HuH-7 (cell line): ENCODE measurements at regions not wholly inside any gene's neighbourhood (a gene's known extent, or its start where the extent isn't known, plus 50 kb on each side); places are given as distances from the start of the nearest gene placed in this dataset.
"Not testable (repeated sequence)": the region's sequence is repeated elsewhere in the genome, so short reads cannot be mapped to it uniquely, and the experiment has no call there.

Experiments used
- DNase-seq: peaks from one replicate; pipeline ENCODE4 v3.0.0; 2011; ENCODE audit warnings: low spot score

DNA sequence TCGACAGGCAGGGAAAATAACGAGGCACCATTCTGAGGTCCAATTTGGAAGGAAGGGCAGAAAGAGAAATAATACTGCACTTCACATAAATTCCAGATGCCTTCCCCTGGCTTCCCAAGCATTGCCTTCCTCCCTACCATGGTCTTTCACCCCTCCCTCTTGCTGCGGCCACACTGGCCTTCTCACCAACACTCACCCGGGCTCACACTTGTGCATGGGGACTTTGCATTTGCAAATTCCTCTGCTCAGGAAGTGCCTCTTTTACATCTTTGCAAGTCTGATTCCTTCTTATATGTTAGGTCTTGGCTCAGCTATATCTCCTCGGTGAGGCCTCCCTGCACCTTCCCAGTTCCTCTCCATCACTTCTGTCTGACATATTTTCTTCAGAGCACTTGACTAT is 199.4 kb downstream of the CHIC2 start:
- DNase-seq: no peak

DNA sequence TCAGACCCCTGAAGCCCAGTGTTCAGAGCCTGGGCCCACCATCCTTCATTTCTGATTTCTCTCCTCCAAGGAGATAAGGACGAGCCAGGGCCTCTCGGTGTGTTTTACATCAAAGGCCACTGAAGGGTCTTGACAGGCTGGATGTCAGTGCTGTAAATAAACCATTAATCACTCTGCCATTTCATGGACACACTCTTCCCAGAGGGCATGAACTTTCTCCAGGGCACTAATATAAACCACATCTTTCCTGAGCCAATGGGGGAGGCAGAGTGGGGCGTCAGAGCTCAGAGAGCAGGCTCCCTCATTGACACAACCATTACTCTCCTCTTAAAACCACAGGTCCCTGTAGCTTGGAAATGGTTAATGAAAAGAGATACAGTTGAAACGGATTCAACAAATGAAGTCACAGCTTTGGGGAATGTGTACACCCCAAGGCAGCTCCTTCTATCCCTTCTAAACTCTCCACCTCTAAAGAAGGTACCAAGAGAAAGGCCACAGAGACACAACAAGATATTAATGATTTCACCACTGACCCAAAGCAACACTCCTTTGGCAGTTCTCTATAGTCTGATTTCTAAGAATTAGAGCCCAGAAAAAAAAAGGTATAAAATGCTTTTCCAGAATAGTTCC is 200.6 kb downstream of the CHIC2 start:
- no peak for DNase-seq

DNA sequence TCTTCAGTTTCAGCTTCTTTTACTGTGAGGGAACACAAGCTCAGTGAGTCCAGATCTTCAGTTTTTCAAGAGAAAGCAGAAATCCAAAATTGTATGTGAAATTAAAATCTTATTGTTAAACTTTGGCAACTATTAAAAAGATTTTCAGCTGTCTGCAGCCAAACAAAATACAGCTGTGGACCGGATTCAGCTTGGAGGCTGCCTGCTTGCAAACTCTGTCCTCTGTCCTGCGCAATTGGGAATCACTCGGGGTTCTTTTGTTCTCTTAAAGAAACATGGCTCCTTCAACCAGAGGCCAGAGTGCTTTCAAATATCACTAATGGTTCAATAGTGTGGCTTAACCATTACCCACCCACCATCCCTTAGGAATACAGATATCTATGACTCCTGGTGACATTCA is 201.2 kb downstream of the CHIC2 start:
- no peak for DNase-seq

DNA sequence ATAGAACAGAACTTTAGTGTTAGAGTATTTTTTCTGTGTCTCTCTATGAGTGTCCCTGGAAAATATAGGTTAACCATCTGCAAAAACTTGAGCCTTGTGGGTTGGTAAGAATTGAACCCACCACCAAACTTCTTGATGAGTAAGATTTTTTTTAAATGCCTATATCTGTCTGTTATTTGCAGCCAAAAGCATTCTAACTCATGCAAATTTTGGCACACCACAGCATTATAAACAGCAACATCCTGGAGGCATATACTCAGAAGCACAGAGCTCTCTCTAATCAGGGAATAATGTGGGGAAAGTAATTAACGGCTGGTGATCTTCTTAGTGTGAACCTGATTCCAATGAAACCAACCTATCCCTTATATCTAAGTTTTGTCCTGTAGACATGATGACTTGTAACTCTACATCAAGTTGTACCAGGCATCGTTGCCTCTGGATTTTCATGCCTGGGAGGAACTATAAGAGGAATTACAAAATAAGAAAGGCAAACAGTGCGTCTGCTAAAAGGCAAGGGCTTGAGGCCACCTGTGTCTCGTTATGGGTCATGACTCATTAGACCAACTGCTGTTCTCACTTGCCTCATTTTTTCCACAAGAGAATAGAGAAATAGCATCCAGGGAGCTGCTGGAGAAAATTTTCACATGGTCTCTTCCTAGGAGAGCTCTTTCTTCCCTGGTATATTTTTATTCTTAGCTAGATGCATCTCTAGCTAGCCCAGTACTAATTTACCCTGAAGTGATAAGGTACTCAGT is 202.4 kb downstream of the CHIC2 start:
- no peak for DNase-seq

DNA sequence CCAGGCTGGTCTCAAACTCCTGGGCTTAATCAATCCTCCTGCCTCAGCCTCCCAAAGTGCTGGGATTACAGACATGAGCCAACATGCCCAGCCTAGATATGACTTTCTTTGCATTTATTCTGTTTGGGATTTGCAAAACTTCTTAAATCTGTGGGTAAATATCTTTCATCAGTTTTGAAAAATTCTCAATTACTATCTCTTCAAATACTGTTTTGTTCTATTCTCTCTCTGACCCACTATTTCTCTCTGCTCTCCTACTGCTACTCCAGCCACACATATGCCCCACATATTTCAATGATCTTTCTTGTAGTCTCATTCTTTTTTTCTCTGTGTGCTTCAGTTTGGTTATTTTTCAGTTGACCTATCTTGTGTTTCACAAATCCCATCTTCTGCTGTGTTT is 205.1 kb downstream of the CHIC2 start:
- no peak for DNase-seq

DNA sequence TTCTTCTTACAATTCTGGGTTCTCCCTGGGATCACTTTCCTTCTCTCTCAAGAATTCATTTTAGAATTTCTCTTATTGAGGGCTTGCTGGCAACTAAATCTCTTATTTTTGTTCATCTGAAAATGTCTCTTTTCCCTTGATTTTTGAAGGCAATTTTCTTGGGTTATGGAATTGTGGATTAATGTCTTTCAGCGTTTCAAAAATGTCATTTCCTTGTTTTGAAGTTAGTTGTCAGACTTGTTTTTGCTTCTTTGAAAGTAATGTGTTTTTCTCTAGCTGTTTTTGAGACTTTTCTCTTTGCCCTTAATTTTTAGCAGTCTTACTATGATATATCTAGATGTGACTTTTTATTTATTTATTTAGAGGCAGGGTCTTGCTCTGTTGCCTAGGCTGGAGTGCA is 205.7 kb downstream of the CHIC2 start:
- no peak for DNase-seq

DNA sequence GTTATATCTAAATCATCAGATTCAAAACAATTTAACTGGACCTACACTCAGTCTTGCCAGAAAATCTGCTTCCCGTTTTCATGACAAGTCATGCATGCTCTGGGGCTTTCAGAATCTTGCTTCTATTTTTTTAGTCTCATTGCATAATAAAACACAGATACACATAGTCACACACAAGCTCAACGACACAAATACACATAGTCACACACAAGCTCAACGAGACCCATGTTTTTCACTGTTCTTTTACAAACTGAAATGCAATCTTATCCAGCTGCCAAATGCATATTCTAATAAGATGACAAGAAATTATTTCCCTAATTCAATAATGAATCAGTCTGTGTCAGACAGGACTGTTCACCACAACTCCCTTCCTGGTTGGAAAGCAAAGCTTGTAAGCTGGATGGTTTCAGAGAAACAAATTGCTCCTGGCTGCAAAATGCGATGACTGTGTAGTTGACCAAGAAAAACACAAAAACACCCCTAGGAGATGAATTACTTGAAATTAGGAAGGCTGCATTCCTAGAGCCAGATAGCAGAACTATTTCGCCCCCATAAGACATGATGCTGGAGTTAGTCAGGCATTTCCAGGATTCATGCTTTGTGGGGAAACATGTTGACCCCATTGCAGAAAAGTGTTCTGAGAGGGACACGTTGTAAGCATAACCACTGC is 208.7 kb downstream of the CHIC2 start:
- DNase-seq: no peak

DNA sequence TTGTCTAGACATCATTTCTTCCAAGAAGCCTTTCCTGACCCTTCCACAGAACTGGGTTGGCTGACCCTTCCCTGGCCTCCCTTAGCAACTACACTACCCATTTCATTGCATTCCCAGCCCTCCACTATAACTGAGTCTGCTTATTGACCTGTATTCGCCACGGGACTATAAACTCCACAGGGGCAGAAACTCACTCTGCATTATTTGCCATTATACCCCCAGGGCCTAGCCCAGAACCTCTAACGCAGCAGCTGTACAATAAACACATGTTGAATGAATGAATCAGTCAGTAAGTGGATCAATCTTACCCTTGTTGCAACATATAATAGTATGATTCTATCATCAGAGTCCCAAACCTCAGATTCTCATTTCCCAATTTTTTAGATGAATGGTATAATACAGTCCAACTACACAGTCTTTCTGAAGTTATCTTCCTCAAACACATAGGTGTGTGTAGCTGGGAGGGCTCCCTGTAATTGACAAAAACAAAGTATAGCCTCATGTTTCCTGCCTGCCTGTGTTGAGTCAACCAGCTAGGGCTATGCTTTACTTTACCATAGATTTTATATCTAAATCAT is 209.3 kb downstream of the CHIC2 start:
- no peak for DNase-seq

DNA sequence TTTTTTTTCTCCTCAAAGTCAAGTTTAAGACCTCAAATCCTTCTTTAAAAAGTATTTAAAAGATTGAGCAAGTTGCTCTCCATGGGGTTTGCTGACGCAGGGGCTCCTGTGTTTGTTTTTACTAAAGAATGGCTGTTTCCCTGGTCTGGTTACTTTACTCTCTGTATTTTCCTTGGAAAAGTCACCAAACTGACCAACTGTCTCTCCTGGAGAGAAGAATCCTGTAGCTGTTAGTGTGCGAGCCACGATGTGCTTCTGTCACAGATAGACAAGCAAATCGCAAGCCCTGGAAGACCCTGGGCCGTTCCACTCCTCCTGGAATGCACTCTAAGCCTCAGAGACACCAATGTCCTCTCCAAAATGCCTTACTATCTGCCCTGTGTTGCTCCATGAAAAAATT is 212.1 kb downstream of the CHIC2 start:
- DNase-seq: no peak

DNA sequence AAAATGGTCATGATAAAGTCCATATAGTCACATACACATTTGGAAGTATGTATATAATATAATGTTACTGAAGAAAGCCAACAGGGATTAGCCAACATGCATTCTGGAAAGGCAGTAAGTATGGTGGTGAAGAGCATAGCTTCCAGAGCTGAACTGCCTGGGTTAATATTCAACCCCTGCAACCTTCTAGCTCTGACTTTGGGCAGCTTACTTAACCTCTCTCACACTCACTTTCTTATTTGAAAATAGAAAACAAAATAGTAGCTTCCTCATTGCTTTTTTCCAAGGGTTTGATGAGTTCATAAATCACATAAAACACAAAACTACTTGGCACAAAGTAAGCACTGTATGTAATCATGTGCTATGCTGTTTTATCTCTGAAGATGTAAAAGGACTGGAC is 216.4 kb downstream of the CHIC2 start:
- DNase-seq: peak; percentile 41

DNA sequence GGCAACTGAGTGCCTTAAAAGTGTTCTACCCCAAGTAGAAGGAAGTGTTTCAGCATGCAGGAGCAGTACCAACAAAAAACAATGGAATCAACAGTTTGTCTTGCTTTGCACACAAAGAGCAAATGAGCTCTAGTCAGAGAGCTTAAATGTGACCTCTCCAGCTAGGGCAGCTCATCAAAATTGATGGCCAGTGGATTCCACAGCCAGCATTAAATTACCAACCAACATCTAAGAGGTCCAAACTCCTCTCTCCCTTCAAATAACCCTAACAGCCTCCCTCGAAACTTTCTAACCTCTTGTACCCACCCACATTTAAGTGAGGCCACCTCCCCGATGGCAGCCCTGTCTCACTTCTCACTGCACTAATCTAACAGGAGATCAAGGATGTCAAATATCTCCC is 219.9 kb downstream of the CHIC2 start:
- no peak for DNase-seq

DNA sequence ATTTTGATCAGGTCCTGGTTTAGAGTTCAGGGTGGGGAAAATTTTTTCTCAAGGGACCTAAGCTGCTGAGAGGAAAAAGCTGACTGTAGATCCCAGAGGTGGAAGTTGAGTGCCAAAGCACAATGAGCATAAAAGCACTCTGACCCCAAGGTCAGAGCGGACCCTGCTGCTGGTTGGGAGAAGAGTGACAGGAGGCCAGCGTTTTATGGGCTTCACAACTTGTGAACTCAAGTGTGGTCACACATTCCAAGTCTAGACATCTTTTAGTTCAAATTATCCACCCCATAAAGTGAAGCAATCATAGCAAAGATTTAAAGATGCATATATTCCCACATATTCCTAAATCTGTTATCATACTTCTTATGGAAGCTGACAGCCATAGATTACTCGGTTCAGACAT is 220.3 kb downstream of the CHIC2 start:
- DNase-seq: no peak

DNA sequence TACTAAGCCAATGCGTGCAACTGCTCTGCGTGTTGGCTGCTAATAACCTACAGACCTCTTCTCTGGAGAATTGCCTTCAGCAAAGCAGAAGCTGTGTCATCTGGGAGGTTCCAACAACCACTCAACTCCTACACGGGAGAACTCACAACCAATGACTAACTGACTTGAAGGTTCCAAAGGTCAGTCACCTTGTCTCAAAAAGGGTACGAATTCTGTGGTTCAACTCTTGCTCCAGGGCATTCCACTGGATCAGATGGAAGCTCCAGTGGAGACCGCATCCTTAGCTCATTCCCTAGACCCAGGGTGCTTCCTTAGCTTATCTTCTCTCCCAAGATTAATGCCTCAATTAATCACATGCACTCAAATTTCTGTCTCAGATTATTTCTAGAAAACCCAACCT is 222.7 kb downstream of the CHIC2 start:
- DNase-seq: no peak

DNA sequence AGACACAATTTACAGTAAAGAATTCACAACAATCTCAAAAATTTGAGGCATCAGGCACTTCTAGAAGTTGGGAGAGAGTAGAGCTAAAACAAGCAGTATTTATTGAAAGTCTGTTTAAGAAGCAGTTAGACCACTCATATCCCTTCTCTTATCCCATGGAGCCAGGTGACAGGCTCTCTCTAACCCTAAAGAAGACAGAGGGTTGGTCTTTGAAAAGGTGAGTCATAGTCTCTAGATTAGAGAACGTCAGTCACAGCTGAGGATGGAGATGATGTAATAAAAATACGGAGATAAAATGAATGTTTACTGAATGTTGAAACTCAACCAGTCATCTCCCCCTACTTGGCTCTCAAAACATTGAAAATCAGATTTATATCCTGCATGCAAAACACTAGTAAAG is 223.8 kb downstream of the CHIC2 start:
- DNase-seq: no peak

DNA sequence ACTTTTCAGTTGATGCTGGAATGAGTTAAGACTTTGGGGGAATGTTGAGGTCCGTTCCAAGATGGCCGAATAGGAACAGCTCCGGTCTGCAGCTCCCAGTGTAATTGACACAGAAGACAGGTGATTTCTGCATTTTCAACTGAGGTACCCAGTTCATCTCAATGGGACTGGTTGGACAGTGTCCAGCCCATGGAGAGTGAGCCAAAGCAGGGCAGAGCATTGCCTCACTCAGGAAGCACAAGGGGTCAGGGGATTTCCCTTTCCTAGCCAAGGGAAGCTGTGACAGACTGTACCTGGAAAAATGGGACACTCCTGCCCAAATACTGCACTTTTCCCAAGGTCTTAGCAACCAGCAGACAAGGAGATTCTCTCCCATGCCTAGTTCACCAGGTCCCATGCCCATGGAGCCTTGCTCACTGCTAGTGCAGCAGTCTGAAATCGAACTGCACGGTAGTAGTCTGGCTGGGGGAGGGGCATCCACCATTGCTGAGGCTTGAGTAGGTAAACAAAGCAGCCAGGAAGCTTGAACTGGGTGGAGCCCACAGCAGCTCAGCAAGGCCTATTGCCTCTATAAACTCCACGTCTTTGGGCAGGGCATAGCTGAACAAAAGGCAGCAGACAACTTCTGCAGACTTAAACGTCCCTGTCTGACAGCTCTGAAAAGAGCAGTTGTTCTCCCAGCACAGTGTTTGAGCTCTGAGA is 231.0 kb downstream of the CHIC2 start:
- not testable (repeated sequence) for DNase-seq

DNA sequence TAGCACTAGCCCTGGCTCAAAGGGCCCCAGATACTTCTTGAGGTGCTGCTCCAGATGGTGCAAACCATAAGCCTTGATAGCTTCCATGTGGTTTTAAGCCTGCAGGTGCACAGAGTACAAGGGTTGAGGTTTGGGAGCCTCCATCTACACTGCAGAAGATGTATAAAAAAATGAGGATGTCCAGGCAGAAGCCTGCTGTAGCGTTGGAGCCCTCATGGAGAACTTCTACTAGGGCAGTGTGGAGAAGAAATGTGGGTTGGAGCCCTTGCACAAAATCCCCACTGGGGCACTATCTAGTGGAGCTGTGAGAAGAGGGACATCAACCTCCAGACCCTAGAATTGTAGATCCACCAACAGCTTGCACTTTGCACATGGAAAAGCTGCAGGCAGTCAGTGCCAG is 231.9 kb downstream of the CHIC2 start:
- no peak for DNase-seq

DNA sequence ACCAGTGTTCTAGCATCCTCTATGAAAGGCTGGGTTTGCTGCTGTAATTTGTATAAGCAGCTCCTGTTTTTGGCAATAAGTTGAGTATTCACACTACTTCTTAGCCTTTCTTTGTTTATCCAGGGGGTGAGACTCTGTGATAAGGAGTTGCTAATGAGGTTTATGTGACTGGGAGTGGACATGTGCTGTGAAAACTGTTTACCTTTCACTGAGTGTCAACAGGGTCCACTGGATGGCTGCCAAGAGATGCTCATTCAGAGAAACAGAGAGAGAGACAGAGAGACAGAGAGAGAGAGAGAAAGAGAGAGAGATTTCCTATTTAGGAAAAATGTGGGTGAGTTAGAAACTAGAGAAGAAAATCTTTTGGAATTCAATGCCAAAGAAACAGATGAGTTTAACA is 233.9 kb downstream of the CHIC2 start:
- DNase-seq: peak; percentile 18

DNA sequence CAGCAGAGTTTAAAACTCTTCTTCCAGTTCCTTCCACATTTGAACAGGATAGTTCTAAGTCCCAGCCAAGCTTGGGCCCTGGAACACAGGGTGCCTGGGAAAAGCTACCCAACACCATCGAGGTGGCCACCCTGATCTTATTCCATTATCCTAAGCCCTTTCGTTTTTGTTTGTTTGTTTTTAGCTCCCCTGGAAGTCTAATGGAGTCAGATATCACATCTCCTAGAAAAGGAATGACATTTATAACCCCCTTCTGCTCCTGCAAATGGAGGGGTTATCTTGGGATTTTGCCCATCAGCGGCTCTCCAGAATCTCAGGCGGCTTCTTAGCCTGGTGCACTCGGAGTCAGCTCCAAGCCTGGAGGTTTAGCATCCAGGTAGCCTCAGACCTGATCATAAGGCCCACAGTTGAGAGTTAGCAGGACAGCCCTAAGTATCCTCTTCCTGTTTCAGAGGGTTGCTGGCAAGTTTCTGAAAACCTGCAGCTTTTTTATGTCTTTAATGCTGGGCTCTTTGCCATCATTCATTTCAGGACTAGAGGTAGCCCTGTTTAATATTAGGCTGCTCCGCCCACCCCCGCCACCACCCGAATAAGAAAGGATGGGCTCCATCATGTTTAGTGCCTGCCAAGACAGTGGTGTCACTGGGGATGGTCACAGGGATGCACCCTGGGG is 230.0 kb upstream of the LNX1 start:
- no peak for DNase-seq

DNA sequence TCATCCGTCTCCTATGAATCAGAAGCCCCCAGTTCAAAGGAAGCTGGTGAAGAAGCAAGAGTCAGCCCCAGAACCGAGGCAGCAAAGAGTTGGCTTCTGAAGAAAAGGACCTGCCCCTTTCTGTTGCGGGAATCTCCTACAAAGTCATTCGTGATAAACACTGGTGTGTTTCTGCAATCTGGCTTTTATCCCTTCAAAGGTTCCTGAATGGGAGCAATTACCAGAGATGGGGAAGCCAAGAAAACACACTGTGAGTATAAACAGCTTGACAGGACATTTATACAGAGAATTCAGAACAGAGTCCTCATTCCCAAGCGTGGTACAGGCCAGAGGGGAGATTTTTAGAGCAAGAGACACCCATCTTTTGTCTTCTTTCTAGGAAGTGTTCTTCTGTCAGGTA is 226.8 kb upstream of the LNX1 start:
- DNase-seq: no peak

DNA sequence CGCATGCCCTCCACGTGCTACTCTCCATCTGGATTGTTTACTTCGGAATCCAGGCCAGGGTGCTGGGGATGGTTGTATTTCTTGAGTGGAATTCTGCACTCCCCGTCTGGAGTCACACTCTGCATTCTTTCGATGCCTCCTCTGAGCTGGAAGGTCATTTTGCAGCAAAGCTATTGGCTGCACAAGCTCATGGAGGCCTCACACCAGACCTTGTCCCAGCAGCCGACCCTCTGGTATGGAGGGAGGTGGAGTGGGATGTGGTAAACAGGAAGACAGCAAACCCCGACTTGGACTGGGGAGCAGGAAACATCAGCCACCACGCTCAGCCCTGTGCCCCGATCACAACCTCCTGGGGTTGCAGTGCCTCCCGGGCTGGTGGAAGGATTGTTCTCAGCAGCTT is 225.3 kb upstream of the LNX1 start:
- DNase-seq: no peak

DNA sequence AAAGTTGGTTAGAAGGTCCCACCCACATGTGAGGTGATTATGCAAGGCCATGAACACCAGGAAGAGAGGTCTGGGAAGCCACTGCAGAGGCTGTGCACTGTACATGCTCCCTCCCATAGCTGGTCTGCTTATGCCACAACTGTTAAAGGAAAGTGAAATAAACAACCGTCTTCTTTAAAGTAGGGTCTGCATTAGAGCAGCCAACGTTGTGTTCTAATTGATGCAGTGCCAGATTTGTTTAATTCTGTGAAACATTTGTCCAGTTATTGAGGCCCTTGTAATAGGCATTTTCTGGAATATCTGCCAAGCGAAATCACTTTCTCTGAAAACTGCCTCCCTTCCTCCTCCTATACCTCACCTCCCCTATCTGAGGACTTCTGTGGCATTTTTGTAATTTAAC is 224.0 kb upstream of the LNX1 start:
- DNase-seq: no peak

DNA sequence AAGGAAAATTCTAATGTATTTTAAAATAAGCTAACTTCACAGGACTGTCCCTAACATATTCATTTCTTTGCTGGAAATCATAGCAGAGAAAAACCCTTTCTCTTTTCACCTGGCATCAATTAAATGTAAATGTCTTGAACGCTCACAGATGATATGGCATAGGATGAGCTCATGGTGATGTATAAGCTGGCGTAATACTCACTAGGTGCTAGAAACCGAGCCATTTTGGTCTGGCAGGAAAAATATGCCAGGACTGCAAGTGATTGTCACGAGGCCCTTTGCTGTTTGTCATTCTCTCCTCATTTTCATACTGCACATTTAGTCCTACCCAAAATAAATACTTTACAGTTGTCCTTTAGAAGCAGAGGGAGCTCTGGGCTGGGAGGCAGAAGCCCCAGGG is 222.7 kb upstream of the LNX1 start:
- DNase-seq: no peak
